Spleen (tissue), 7 donors: ENCODE measurements at regions not wholly inside any gene's neighbourhood (a gene's known extent, or its start where the extent isn't known, plus 50 kb on each side); places are given as distances from the start of the nearest gene placed in this dataset.

Experiments
- POLR2AphosphoS5 ChIP-seq, 3 donors: sonication (generic); formaldehyde crosslinking; IDR thresholded peaks; one replicate each; pipeline ENCODE4 v1.5.1; 2017; ENCODE audit warnings: antibody characterized with exemption in 3 of 3
- TF ChIP-seq, protein P1 (sequence below), 11 experiments: fragments of 200-600 bp in 7 of 11; fragments of 450-650 bp in 4 of 11; sonication (generic) in 4 of 11; IDR thresholded peaks in 8 of 11; conservative IDR thresholded peaks in 3 of 11; 1 replicate in 7 of 11; 2 replicates in 4 of 11; pipeline versions ENCODE4 v1.4.0 to v1.8.0; 2016 to 2021; ENCODE audit warnings: antibody characterized with exemption in 11 of 11, inconsistent platforms in 4 of 11, mild to moderate bottlenecking in 1 of 11
- donor health status: DM: no; HTN: no; CAD: no; lungs with moderate emphysema.
- donor health status: DM: no; HTN: no; CAD: no.
- donor health status: DM: no; HTN: no; CAD: no.

GRCh38 chr1:228879164-228879563 lies 143.9 kb downstream of the RHOU start:
- TF ChIP-seq, protein P1, sequence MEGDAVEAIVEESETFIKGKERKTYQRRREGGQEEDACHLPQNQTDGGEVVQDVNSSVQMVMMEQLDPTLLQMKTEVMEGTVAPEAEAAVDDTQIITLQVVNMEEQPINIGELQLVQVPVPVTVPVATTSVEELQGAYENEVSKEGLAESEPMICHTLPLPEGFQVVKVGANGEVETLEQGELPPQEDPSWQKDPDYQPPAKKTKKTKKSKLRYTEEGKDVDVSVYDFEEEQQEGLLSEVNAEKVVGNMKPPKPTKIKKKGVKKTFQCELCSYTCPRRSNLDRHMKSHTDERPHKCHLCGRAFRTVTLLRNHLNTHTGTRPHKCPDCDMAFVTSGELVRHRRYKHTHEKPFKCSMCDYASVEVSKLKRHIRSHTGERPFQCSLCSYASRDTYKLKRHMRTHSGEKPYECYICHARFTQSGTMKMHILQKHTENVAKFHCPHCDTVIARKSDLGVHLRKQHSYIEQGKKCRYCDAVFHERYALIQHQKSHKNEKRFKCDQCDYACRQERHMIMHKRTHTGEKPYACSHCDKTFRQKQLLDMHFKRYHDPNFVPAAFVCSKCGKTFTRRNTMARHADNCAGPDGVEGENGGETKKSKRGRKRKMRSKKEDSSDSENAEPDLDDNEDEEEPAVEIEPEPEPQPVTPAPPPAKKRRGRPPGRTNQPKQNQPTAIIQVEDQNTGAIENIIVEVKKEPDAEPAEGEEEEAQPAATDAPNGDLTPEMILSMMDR (IDR thresholded peaks at IDR 0.05 in 8 of 11, conservative IDR thresholded peaks at IDR 0.05 in 3 of 11), result no peak
- no peak for TF ChIP-seq POLR2AphosphoS5 (IDR thresholded peaks at IDR 0.05)
